NCI-H2029 (cell line): ENCODE measurements at regions not wholly inside any gene's neighbourhood (a gene's known extent, or its start where the extent isn't known, plus 50 kb on each side); places are given as distances from the start of the nearest gene placed in this dataset.

Experiments used
- DNase-seq: peaks from one replicate; lab custom pipeline; 2025; lab: John Stamatoyannopoulos, UW

DNA sequence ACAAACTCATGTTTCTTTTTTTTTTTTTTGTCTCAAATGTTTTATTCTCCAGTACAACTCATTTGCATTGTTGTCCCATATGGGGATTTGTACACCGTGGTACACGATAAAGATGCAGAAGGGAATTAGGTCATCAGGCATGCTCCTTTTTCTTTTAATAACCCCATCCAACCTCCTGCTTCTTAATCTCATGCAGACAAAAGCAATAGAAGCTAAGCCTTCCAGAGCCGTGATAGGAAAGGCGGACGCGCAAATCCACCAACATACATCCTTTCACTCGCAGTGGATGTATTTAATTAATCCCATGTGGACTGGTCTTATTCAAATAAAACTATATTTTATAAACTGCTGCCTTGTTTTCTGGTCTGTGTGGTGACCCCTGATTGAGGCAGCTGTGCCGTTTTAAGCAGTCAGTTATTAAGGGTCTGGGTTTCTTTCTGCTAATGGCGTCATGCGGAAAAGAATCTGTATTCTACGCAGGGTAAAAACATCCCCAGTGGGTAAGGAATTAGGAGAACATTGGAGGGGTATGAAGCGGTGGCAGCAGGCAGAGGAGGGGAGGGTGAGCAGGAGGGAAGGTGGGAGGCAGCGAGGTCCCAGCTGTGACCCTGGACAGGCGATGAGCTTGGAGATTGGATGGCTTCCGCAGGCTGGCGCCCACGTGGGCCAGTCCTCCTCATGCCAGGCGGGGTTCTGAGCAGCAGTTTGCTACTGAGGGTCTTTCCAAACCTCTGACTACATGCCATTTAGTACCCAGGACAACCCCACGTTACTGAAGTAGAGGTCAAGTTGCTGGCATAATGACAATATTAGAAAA, 172.8 kb downstream of the LINC00237 start:
- DNase-seq, result no peak

DNA sequence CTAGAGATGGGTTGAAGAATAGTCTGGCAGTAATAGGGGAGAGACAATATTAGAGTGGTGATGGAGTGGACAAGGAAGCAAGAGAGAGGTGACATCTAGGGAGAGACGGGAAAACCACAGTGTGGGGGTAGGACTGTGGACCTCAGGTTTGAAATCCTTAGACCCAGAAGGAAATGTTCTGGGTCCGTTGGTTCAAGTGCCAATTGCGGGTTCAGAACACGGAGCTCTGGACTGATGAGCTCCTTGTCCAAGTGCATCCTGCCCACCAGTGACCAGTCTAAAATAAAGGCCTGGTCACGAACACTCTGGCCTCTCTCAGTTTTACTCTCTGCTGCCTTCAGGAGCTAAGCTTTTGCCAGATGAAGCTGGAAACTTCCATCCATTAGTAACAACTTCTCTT, 174.0 kb downstream of the LINC00237 start:
- DNase-seq, result no peak

DNA sequence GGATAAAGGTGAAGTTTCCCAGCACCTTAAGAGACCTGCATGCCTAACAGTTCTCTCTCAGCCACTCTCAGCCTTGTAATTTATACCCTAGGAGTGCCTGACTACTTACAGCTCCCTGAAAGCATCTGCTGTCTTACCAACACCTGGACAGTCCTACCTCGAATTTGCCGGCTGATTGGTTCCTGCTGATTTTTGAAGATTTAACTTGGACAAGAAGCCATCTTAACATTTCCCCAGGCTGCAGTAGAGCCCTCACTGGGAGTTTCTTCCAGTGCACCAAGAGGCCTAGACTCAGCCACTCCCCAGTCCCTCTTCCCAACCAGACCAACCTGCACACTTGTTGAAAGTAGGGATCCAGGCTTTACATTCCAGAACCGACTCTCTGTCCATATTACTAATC, 174.5 kb downstream of the LINC00237 start:
- DNase-seq, result no peak

DNA sequence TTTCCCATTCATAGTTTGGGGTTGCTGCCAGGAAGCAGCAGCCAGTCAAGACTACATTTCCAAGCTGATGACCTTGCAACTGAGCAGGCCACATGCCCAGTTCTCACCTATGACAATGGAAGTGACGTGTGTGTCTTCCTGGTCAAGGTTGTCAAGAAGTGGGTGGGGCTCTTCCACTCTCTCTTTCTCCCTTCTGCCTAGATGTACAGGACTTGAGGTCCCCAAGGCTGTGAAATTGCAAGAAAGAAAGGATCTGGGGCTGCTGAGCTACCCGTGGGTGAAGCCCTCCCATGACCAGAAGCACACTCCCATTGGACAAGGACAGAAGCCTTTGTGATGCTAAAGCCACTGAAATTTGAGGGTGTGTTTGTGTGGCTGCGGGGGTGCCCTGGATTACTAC, 175.1 kb downstream of the LINC00237 start:
- no peak for DNase-seq

DNA sequence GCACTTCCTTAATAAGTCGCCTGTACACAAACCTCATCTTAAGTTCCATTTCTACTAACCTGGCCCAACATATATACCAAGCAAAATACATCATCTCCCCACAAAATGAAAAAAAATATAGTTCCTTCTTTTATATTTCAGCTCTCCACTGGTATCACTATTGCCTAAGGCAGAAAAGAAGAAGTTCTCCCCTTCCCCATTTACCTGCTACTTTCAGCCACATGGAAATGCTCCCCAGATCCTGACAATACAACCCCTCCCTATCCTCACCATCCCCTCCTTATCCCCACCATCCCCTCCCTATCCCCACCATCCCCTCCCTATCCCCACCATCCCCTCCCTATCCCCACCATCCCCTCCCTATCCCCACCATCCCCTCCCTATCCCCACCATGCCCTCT, 175.7 kb downstream of the LINC00237 start:
- no peak for DNase-seq

DNA sequence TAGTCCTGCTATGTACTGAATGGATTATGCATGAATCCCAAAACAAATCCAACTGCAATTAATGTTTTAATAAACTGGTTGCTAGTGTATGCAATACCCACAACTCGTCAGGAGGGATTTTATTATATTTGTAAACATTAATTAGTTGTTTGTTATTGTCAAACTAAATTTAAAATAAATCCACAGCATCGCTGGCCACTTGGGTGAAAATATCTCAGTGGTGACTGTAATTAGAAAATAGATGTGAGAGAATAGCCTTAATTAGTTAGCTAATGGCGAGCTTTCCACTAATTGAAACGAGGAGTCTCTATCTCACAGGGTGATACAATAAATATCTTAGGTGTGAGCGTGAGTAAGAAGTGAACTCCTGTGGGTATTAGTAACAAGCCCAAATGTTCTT, 176.8 kb downstream of the LINC00237 start:
- no peak for DNase-seq

DNA sequence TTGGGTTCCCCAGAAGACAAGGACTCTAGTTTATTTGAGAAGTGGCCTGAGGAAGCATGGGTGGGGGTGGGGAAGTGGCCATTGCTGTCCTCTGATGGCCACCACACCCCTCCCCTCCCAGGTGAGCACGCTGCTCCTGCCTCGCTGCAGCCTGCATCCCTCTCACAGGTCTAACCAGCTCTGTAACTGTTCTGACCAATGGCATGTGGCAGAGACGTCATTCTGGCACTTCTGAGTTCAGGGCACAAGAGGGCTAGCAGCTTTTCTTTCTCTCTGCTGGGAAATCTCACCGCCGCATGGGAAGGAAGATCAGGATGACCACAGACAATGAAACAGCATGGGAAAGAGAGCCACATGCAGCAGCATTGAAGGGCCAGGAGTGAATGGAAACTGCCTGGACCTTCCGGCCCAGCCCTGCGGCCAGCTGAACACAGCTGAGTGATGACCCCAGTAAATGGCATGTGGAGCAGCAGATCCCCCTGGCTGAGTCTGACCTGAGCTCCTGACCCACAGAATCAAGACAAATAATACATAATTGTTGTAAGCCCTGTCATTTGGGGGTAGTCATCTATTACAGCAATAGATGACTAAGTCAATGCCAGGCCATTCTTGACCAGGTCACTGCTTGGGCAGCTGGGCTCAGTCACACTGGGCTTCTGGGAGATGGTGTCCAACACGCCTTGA, 179.8 kb downstream of the LINC00237 start:
- no peak for DNase-seq

DNA sequence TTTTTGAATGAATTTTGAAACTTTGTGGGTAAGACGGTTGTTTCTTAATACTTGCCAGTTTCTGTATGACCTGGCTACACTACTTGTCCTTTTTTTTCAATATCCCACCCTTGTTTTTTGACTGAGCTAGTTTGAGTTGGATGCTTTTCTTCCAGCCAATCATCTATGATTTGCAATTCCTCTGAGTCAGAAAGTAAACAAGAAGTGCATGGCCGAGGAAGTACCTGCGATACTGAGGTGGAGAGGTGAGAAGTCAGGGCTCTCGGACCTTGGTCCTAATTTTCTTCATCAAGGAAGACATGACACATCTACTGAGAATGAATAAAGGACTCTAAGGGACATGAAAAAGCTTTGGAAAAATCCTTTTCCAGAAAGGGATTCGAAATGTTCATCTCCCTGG, 185.7 kb downstream of the LINC00237 start:
- DNase-seq, result no peak

DNA sequence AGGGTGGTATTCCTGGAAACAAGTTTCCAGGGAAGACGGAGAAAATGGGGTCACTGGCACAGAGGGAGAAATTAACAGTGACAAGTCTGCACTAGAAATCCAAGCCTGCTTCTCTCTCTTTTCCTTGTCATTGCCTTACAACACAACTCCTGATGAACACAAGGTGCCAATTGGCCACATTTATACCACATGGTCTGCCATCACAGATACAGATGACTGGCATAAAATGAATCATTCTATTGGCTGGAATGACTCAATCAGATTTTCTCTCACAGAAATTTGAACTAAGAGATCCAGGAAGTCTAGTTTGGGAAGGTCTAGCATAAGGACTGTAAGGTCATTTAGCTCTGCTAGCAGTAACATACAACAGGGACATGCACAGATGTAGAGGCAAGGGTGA, 190.3 kb downstream of the LINC00237 start:
- no peak for DNase-seq

DNA sequence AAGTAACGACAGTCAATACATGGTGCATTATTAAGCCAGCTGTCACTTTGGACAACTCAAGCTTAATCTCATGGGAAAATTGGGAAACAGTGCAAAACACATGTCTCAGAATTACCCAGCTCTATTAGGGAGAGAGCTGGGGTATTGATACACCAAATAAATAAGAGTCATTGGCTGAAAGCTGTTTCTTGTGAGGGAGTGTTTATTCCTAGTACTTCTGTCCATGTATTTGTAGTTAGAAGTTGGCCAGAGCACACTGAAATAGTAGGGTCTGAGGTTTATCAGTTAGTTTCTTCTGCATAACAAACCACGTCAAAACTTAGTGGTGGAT, 192.0 kb upstream of the RALGAPA2 start:
- no peak for DNase-seq

DNA sequence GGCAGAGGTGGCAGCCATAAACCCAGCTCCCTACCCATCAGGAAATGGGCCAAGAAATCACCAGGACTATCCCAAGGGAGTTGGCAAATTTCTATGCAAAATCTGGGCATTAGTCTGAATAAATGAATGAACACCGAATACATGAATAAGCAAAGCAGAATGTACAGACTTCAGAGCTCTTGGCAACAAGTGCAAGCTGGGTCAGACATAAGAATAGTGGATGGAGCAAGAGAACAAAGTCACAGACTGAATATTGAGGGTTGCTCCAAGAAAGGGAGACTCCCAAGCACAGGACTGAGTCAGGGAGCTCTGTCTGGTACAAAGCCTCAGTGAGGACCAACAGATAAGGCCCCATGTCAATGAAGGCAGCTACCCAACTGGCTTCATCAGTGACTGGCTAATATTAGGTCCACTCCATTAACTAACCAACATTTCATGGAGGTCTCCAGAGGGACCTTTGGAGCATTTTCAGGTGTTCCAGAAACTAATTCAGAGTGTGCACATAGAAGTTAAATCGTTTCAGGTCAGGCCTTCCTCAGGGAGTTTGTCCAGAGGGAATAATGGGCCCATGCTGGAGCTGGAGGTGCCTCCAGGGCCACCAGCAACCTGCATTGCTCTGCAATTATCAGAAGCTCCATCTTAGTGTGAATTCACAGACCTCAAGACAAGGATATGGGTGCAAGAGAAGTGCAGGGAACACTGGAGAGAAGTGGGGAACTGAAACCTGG, 191.5 kb upstream of the RALGAPA2 start:
- DNase-seq, result no peak

DNA sequence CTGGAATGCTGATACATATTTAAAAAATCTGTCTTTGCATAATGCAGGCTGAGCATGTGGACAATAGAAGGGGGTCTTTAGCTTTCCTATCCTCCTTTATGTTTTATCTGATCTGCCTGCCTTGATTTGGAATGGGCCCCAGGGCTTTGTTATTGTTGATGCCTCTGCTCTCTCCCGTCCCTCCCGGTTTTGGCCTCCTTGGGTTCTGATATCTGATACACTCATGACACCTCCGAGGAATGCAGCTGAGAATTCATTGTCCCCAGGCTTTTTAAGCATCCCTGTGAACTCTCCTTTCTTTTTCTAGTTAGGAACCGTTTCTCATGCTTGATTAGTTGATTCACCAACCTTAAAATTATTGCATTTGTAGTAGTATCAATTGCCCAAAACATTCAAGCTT, 185.5 kb upstream of the RALGAPA2 start:
- no peak for DNase-seq

DNA sequence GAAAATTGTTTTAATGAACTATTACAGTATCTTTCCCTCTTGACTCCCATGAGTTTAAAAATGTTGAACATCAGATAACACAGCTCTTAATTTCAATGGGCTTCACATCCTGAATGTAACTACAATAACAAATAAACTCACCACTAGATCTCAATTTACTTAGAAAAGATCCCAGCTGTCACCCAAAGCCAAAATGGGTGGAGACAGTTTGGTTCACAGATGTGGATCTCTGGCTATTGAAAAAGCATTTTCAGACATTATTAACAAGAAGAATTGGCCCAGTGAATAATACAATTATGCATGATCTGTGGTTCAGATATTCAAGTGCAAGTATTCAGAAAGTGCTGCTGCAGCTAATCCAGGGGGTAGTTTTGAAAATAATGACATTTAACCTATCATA, 184.7 kb upstream of the RALGAPA2 start:
- no peak for DNase-seq

DNA sequence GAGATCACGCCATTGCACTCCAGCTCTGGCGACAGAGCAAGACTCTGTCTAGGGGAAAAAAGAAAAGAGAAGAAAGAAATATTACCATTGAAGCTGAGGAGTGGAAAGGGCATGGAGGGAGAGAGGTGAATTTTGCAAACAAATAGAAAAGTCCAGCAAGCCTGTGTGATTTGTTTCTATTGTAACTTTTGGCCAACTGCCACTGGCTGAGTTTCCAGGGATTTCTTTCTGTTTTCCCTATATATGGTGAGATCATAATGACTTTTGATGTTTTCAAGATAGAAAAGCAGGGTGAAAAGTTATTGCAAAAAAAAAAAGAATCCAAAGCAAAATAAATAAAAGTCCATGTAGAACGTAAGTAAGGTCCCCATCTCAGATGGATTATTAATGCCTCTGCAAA, 184.2 kb upstream of the RALGAPA2 start:
- DNase-seq, result no peak

DNA sequence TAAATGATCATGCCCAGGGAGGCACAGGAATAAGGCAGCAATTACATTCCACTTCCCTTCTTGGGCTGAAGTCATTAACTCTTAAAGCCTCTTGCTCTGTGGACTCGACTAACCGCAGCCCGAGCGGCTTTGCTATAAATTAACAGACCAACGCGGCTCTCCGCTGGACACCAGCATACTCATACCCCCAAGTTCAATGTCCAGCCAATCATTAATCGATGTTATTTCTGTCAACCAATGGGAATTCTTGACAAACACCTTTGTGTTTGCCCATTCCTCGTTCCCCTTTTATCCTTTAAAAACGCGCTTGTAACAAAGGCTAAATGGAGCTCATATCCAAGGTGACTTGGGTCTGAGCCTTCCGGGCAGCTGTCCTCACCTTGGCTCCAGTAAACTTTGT, 183.1 kb upstream of the RALGAPA2 start:
- DNase-seq, result no peak

DNA sequence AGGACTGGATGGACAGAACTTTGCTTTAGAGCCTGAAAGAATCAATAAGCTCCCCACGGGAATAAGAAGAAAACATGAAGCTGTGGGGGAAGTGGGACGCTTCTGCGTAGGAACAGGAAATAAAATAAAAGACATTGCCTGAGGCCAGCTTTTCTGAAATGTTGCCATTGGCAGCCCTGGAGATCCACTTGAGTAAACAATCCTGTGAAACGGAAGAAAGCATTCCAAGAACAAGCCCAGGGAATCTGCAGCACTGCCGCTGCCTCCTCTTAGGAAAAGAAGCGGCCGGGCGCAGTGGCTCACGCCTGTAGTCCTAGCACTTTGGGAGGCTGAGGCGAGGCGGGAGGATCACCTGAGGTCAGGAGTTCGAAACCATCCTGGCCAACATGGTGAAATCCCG, 182.3 kb upstream of the RALGAPA2 start:
- DNase-seq, result peak; percentile 44

DNA sequence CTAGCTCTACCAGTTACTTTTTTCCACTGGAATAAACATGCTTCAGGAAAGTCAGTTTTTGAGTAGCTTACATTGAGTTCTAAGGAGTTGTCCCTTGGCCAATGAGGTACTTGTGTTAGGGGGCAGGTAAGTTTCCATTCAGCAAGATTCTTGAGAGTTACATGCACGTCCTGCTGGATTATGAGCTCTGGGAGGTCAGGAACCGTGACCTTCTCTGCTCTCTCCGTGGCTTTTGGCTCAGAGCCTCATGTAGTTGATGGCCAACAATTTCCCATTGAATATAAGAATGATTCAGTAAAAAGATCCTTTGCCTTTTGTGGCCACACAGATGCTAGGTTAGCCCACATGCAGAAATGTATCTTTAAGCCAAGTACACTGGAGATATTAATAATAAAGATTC, 181.8 kb upstream of the RALGAPA2 start:
- no peak for DNase-seq

DNA sequence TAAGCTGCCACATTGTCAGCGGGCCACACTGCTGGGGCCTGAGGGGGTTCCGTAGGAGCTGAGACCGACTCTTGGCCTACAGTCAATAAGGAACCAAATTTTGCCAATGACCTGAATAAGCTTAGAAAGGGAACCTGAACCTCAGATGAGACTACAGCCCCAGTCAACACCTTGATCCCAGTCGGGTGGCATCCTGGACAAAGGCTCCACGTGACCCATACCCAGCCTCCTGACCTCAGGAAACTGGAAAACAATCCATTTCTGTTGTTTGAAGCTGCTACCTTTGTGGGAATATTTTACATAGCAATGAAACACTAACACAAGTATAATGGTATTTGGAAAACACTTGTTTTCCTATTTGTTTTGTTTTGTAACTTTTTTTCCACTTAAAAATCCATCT, 179.9 kb upstream of the RALGAPA2 start:
- DNase-seq, result no peak

DNA sequence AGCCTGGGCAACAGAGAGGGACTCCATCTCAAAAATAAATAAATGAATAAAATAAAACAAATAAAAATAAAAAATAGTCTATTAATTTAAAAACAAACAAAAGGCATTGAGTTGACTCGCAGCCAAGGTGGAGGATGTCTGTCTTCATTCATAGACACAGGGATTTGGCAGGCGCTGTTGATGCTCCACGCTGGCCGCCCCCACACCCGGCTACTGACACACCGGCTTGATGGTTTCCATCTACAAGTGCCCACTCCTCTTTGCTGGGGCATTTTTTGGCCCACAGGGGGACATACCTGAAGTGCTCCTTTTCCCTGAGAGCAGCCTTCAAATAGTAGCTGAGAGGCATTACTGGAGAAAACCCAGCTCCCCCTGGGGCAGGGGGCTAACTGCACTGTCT, 178.3 kb upstream of the RALGAPA2 start:
- DNase-seq, result no peak

DNA sequence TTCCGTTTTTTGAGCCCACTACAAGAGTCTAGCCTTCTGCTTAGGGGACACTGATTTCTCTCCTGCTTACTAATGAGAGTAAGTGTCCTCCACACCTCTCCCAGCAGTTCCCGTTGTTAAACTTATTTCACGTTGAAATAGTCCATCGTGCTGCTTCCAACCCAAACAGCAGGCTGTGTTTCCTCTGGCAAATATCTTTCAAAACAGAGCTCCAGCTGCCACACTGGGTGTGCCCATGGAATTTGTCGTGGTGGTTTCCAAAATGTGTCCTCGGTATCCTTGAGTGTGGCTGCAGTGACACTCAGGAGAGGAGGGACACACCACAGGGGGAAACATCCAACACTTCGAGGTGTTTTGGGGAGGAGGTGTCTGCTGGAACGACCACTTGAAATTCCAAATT, 176.5 kb upstream of the RALGAPA2 start:
- DNase-seq, result no peak

DNA sequence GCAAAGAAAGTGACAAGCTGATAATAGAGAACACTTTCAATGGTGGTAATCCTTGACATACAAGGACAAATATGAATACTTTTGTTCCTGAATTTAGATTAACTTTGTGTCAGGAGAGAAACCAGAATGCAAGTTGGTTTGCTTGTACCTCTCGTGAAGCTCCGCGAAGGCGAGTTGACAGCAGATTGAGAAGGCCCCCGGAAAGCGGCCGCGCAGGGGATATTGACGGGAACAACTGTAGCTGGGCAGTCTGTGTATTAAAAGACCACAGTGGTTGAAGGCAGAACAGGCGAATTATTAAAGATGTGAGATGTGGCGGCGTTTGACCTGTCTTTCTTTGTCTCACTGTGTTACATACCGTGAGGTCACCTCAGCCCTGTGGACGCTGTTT, 175.8 kb upstream of the RALGAPA2 start:
- DNase-seq, result no peak

DNA sequence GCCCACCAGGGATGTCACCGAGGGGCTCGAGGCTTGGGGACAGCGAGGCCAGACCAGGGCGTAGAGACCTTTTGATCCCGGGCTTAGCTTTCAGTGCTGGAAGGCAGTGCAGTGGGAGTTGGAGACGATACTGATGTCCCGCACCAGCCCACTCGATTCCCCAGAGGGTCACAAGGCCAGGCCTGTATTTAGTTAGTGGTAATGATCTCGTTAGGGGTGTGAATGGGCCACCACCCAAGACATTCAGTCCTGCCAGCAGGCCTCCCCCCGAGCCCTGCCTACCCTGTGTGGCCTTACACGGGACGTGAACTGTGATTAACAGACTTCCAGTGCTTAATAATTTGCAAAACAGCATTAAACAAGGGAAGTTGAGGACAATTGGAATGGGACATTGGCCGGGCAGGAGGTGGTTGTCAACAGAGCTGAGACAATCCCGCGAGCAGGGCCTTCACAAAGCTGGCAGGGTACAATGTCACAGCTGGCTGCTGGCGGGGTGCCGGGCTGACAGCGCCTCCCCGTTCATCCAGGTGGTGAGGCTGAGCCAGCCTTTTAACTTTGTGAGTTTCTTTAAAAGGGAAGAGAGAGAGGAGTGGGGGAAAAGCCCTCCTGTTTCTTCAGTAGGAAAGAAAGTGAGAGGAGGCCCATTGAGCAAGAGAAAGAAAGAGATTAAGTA, 175.3 kb upstream of the RALGAPA2 start:
- no peak for DNase-seq

DNA sequence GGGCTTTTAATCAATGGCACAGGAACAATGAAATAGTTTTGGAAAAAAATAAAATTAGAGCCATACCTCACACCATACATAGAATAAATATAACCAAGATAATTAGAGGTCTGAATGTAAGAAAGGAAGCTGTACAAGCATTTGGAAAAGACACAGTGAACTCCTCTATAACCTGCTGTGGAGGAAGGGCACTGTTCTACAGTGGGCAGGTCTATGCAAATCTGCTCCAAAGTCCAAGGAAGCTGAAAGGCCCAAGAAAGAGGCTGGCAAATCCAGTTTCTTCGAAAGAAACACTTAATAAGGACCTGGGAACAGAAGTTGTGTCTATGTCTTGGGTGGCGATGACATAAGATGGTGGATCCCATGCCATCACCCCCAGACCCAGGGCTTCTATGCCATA, 169.4 kb upstream of the RALGAPA2 start:
- no peak for DNase-seq
